ENCODE measurements at regions not wholly inside any gene's neighbourhood (a gene's known extent, or its start where the extent isn't known, plus 50 kb on each side); places are given as distances from the start of the nearest gene placed in this dataset.

DNA sequence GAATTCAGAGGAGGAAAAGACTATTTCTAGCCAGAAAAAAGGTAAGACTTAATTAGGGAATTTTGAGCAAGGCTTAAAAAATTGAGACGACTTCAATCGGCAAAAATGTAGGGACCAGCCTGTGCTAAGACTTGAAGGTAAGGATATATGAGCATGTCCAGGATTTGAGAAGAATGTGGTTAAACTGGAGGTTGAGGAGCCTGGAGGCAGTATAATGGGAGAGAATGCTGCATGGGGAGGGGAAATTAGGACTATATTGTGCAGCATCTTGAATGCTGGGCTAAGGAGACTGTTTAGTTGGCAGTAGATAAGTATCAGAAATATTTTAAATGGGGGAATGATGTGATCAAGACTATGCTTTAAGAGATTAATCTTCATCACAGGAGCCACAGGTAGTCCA is 53.1 kb upstream of the PCGF5 start:
- TF ChIP-seq, protein P1, sequence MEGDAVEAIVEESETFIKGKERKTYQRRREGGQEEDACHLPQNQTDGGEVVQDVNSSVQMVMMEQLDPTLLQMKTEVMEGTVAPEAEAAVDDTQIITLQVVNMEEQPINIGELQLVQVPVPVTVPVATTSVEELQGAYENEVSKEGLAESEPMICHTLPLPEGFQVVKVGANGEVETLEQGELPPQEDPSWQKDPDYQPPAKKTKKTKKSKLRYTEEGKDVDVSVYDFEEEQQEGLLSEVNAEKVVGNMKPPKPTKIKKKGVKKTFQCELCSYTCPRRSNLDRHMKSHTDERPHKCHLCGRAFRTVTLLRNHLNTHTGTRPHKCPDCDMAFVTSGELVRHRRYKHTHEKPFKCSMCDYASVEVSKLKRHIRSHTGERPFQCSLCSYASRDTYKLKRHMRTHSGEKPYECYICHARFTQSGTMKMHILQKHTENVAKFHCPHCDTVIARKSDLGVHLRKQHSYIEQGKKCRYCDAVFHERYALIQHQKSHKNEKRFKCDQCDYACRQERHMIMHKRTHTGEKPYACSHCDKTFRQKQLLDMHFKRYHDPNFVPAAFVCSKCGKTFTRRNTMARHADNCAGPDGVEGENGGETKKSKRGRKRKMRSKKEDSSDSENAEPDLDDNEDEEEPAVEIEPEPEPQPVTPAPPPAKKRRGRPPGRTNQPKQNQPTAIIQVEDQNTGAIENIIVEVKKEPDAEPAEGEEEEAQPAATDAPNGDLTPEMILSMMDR (IDR thresholded peaks at IDR 0.05; ENCODE audit: control extremely low read depth, extremely low read depth, low read depth, missing control alignments): no peak
- no peak for DNase-seq (ENCODE audit: extremely low spot score)
- CTCF ChIA-PET: interaction anchor here (1.1 to 3.9 kb wide), 5 partner anchors 12 to 88 kb away, joined by 3 to 12 read pairs (median 3); no protein-coding TSS in a partner anchor
- POLR2A ChIA-PET: no interaction called here

DNA sequence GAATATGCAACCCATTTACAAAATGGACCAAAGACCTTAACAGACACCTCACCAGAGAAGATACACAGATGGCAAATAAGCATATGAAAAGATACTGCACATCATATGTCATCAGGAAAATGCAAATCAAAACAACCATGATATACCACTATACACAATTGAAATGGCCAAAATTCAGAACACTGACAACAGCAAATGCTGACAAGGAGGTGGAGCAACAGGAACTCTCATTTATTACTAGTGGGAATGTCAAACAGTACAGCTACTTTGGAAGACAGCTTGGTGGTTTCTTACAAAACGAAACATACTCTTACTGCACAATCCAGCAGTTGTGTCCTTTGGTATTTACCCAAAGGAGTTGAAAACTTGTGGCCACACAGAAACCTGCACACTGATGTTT is 50.0 kb upstream of the PCGF5 start:
- ChIA-PET CTCF (interaction anchor here (1.2 to 3.1 kb wide), 3 partner anchors 8 to 164 kb away, joined by 3 to 20 read pairs (median 6); no protein-coding TSS in a partner anchor), POLR2A (no interaction called here)
- TF ChIP-seq, protein P1 (IDR thresholded peaks at IDR 0.05; ENCODE audit: control extremely low read depth, extremely low read depth, low read depth, missing control alignments): no peak
- no peak for DNase-seq (ENCODE audit: extremely low spot score)

All from GM10248 (cell line).